GM12892 (cell line): ENCODE measurements at regions not wholly inside any gene's neighbourhood (a gene's known extent, or its start where the extent isn't known, plus 50 kb on each side); places are given as distances from the start of the nearest gene placed in this dataset.

Experiments
- DNase-seq: peaks from one replicate; pipeline ENCODE4 v3.0.0; 2011; ENCODE audit not compliant: insufficient read length
- FAIRE-seq: peaks from 2 replicates; lab custom pipeline; 2011; peaks lifted over from hg19 to GRCh38; lab: Jason Lieb, UNC
- POLR2A ChIP-seq: IDR thresholded peaks from 2 replicates; pipeline ENCODE4 v1.6.1; 2011; ENCODE audit warnings: low read depth, low read length, control low read depth
- POLR2AphosphoS5 ChIP-seq: IDR thresholded peaks from 2 replicates; pipeline ENCODE4 v1.6.1; 2011; ENCODE audit warnings: low read depth, low read length, control low read depth
- TAF1 ChIP-seq: IDR thresholded peaks from 2 replicates; pipeline ENCODE4 v1.6.1; 2011; ENCODE audit warnings: low read depth, mild to moderate bottlenecking, control low read depth, low read length, borderline replicate concordance

- DNase-seq, result no peak
- no peak for FAIRE-seq
- TF ChIP-seq POLR2A (no peak), POLR2AphosphoS5 (no peak), TAF1 (no peak)
These were observed 826.6 kb downstream of the MAFB start for GRCh38 chr20:39862470-39862891.

- TF ChIP-seq POLR2A, result no peak
- TF ChIP-seq POLR2AphosphoS5, result no peak
- no peak for TF ChIP-seq TAF1
- DNase-seq (no peak), FAIRE-seq (no peak)
These were observed 827.7 kb downstream of the MAFB start for GRCh38 chr20:39861381-39861780.

- FAIRE-seq, result no peak
- TF ChIP-seq POLR2A (no peak), TAF1 (no peak), POLR2AphosphoS5 (no peak)
- DNase-seq, result no peak
These were observed 831.2 kb downstream of the MAFB start for GRCh38 chr20:39857835-39858234.

- FAIRE-seq, result no peak
- TF ChIP-seq POLR2A, result no peak
- TF ChIP-seq TAF1, result no peak
- TF ChIP-seq POLR2AphosphoS5, result no peak
- no peak for DNase-seq
These were observed 831.8 kb downstream of the MAFB start for GRCh38 chr20:39857187-39857586.

GRCh38 chr20:39855799-39856198, 833.2 kb downstream of the MAFB start:
- FAIRE-seq (no peak), DNase-seq (no peak)

GRCh38 chr20:39855056-39855455, 834.0 kb downstream of the MAFB start:
- TF ChIP-seq POLR2A, result no peak
- TF ChIP-seq POLR2AphosphoS5, result no peak
- no peak for TF ChIP-seq TAF1
- FAIRE-seq, result no peak
- DNase-seq, result no peak

More at GRCh38 chr20:39855799-39856198, 833.2 kb downstream of the MAFB start:
- TF ChIP-seq POLR2A, result no peak
- TF ChIP-seq TAF1, result no peak
- no peak for TF ChIP-seq POLR2AphosphoS5

- FAIRE-seq (no peak), DNase-seq (no peak)
- TF ChIP-seq POLR2A (no peak), POLR2AphosphoS5 (no peak)
These were observed 835.4 kb downstream of the MAFB start for GRCh38 chr20:39853636-39854035.

- DNase-seq, result no peak
- TF ChIP-seq TAF1 (no peak), POLR2AphosphoS5 (no peak), POLR2A (no peak)
- FAIRE-seq, result no peak
These were observed 836.0 kb downstream of the MAFB start for GRCh38 chr20:39853050-39853449.

GRCh38 chr20:39851459-39851858, 837.6 kb downstream of the MAFB start:
- DNase-seq (no peak), FAIRE-seq (no peak)
- TF ChIP-seq POLR2A (no peak), TAF1 (no peak), POLR2AphosphoS5 (no peak)

GRCh38 chr20:39850821-39851330, 838.2 kb downstream of the MAFB start:
- TF ChIP-seq POLR2A, result no peak
- no peak for TF ChIP-seq POLR2AphosphoS5
- no peak for TF ChIP-seq TAF1
- FAIRE-seq (no peak), DNase-seq (no peak)

GRCh38 chr20:39850246-39850645, 838.8 kb downstream of the MAFB start:
- TF ChIP-seq POLR2A (no peak), POLR2AphosphoS5 (no peak), TAF1 (no peak)
- DNase-seq, result no peak
- FAIRE-seq, result no peak

GRCh38 chr20:39849664-39850063, 839.4 kb downstream of the MAFB start:
- TF ChIP-seq POLR2A (no peak), POLR2AphosphoS5 (no peak), TAF1 (no peak)
- FAIRE-seq (no peak), DNase-seq (no peak)

GRCh38 chr20:39849171-39849570, 839.9 kb downstream of the MAFB start:
- DNase-seq (no peak), FAIRE-seq (no peak)
- TF ChIP-seq TAF1, result no peak
- TF ChIP-seq POLR2A, result no peak
- no peak for TF ChIP-seq POLR2AphosphoS5
